Activated naive CD4-positive, alpha-beta T cell treated with anti-CD3 and anti-CD28 coated beads, Interleukin-2, amount 50 U/mL, for 16 hours (primary cell): ENCODE measurements at regions not wholly inside any gene's neighbourhood (a gene's known extent, or its start where the extent isn't known, plus 50 kb on each side); places are given as distances from the start of the nearest gene placed in this dataset.
"Not testable (repeated sequence)": the region's sequence is repeated elsewhere in the genome, so short reads cannot be mapped to it uniquely, and the experiment has no call there.

Source experiments
- DNase-seq: peaks from one replicate; pipeline ENCODE4 v3.0.0-alpha.2; 2020

- DNase-seq = no peak
These were observed 133.1 kb upstream of the NFIA start for GRCh38 chr1:60949154-60949825.

- DNase-seq = no peak
These were observed 133.9 kb upstream of the NFIA start for GRCh38 chr1:60948486-60948885.

GRCh38 chr1:60947367-60947766 is 135.0 kb upstream of the NFIA start:
- no peak for DNase-seq

- DNase-seq = no peak
These were observed 139.3 kb upstream of the NFIA start for GRCh38 chr1:60942896-60943638.

- DNase-seq = no peak
These were observed 140.1 kb upstream of the NFIA start for GRCh38 chr1:60942291-60942690.

GRCh38 chr1:60940685-60941084 is 141.7 kb upstream of the NFIA start:
- DNase-seq = not testable (repeated sequence)

GRCh38 chr1:60937720-60938119 is 144.6 kb upstream of the NFIA start:
- no peak for DNase-seq

- DNase-seq = no peak
These were observed 145.6 kb upstream of the NFIA start for GRCh38 chr1:60936591-60937342.

- no peak for DNase-seq
These were observed 146.2 kb upstream of the NFIA start for GRCh38 chr1:60936163-60936562.

GRCh38 chr1:60935599-60936110 is 146.7 kb upstream of the NFIA start:
- no peak for DNase-seq

GRCh38 chr1:60930130-60930529 is 152.2 kb upstream of the NFIA start:
- DNase-seq = no peak

- DNase-seq = no peak
These were observed 157.2 kb upstream of the NFIA start for GRCh38 chr1:60924964-60925798.

GRCh38 chr1:60924165-60924564 is 158.2 kb upstream of the NFIA start:
- no peak for DNase-seq

- DNase-seq = no peak
These were observed 158.8 kb upstream of the NFIA start for GRCh38 chr1:60923389-60924087.

- no peak for DNase-seq
These were observed 160.1 kb upstream of the NFIA start for GRCh38 chr1:60922304-60922703.

- no peak for DNase-seq
These were observed 161.2 kb upstream of the NFIA start for GRCh38 chr1:60921175-60921574.

- no peak for DNase-seq
These were observed 161.8 kb upstream of the NFIA start for GRCh38 chr1:60920561-60920960.

- no peak for DNase-seq
These were observed 163.5 kb upstream of the NFIA start for GRCh38 chr1:60918867-60919266.

GRCh38 chr1:60916906-60917305 is 165.5 kb upstream of the NFIA start:
- no peak for DNase-seq

GRCh38 chr1:60916199-60916598 is 166.2 kb upstream of the NFIA start:
- DNase-seq = no peak

- DNase-seq = no peak
These were observed 166.9 kb upstream of the NFIA start for GRCh38 chr1:60915441-60915840.

- DNase-seq = no peak
These were observed 167.4 kb upstream of the NFIA start for GRCh38 chr1:60914982-60915381.
